Endothelial cell (in vitro differentiated cells): ENCODE measurements at regions not wholly inside any gene's neighbourhood (a gene's known extent, or its start where the extent isn't known, plus 50 kb on each side); places are given as distances from the start of the nearest gene placed in this dataset.

Experiments used
- DNase-seq: peaks from one replicate; pipeline ENCODE4 v3.0.0; 2021; ENCODE audit warnings: low spot score
- H3K27ac Mint-ChIP-seq: one replicate; pipeline ENCODE4 v1.8.0; 2021; ENCODE audit warnings: mixed read lengths, inconsistent platforms; ENCODE audit not compliant: unreplicated experiment
- H3K27me3 Mint-ChIP-seq: one replicate; pipeline ENCODE4 v1.8.0; 2021; ENCODE audit warnings: mild to moderate bottlenecking, moderate library complexity, mixed read lengths, inconsistent platforms; ENCODE audit not compliant: unreplicated experiment
- H3K36me3 Mint-ChIP-seq: one replicate; pipeline ENCODE4 v1.8.0; 2021; ENCODE audit warnings: mild to moderate bottlenecking, low read depth, mixed read lengths, inconsistent platforms; ENCODE audit not compliant: unreplicated experiment
- H3K4me1 Mint-ChIP-seq: one replicate; pipeline ENCODE4 v1.8.0; 2021; ENCODE audit warnings: mild to moderate bottlenecking, mixed read lengths, inconsistent platforms; ENCODE audit not compliant: unreplicated experiment
- H3K4me3 Mint-ChIP-seq: one replicate; pipeline ENCODE4 v1.8.0; 2021; ENCODE audit warnings: mild to moderate bottlenecking, mixed read lengths, inconsistent platforms; ENCODE audit not compliant: unreplicated experiment
- H3K9me3 Mint-ChIP-seq: one replicate; pipeline ENCODE4 v1.8.0; 2021; ENCODE audit warnings: mixed read lengths, inconsistent platforms; ENCODE audit not compliant: unreplicated experiment
- CTCF ChIP-seq: fragments of 200-600 bp; sonication (generic); IDR thresholded peaks from one replicate; pipeline ENCODE4 v1.5.0; 2021; ENCODE audit warnings: antibody characterized with exemption; ENCODE audit not compliant: unreplicated experiment

- no peaks in the 10 kb centered on the region for H3K36me3 Mint-ChIP-seq
- no peak overlapping the region for H3K4me3 Mint-ChIP-seq
- no peak overlapping the region for H3K27ac Mint-ChIP-seq
- no peak for TF ChIP-seq CTCF
- DNase-seq, result no peak
- H3K9me3 Mint-ChIP-seq, result no peaks in the 10 kb centered on the region
- no peaks in the 10 kb centered on the region for H3K4me1 Mint-ChIP-seq
- H3K27me3 Mint-ChIP-seq, result peaks cover 6% of the 10 kb centered on the region
Measured at GRCh38 chr3:44015170-44015569, 226.5 kb upstream of the TOPAZ1 start.

- H3K27ac Mint-ChIP-seq, result no peak overlapping the region
Measured at GRCh38 chr3:44016818-44017217, 224.9 kb upstream of the TOPAZ1 start.

DNA sequence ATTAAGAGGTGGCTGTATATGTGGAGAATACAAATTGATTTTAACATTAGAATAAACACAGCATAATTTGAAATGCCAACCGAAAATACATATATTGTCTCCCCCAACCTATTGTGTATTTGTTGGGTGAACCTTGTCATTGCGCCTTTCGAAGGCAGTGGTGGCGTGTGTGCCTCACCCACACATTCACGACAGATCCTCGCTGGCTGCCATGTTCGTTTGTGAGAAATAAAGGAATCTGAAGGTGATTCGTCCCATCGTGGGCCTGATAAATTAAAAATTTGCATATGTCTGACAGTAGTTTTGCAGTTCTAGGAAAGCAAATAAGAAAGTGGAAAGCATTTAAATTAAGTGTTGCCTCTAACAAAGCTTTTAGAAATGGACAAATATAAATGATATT lies 222.8 kb upstream of the TOPAZ1 start:
- no peak overlapping the region for H3K27ac Mint-ChIP-seq
- H3K9me3 Mint-ChIP-seq, result no peaks in the 10 kb centered on the region
- peaks cover 4% of the 10 kb centered on the region for H3K4me1 Mint-ChIP-seq
- DNase-seq, result no peak
- no peak for TF ChIP-seq CTCF
- H3K27me3 Mint-ChIP-seq, result peaks cover 5% of the 10 kb centered on the region
- no peaks in the 10 kb centered on the region for H3K36me3 Mint-ChIP-seq
- H3K4me3 Mint-ChIP-seq, result no peak overlapping the region

More at GRCh38 chr3:44016818-44017217, 224.9 kb upstream of the TOPAZ1 start:
- no peak for TF ChIP-seq CTCF
- no peak for DNase-seq
- Mint-ChIP-seq H3K27me3 (peaks cover 6% of the 10 kb centered on the region), H3K36me3 (no peaks in the 10 kb centered on the region), H3K9me3 (no peaks in the 10 kb centered on the region), H3K4me3 (no peak overlapping the region), H3K4me1 (no peaks in the 10 kb centered on the region)

DNA sequence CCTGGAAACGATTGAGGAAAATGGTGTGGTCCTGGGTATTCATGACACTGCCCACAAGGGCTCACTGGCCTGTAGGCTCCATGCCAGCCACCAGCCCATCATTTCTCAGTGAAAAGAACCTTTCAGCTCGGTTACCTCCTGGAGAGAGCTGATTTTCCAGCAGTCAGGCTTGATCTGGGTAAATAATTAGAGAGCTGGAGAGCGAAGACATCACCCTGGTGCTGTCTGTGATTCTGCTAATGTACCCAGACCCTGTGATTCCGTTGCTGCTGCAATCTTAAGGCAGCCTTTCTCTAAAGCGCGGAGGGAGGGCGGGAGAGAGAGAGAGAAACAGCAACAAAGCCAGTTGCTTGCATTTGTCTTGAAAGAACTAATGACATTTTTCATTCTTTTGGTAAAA lies 221.9 kb upstream of the TOPAZ1 start:
- Mint-ChIP-seq H3K4me3 (no peak overlapping the region), H3K36me3 (no peaks in the 10 kb centered on the region), H3K4me1 (peaks cover 4% of the 10 kb centered on the region), H3K9me3 (no peaks in the 10 kb centered on the region), H3K27me3 (peaks cover 5% of the 10 kb centered on the region), H3K27ac (no peak overlapping the region)
- TF ChIP-seq CTCF, result no peak
- DNase-seq, result no peak

DNA sequence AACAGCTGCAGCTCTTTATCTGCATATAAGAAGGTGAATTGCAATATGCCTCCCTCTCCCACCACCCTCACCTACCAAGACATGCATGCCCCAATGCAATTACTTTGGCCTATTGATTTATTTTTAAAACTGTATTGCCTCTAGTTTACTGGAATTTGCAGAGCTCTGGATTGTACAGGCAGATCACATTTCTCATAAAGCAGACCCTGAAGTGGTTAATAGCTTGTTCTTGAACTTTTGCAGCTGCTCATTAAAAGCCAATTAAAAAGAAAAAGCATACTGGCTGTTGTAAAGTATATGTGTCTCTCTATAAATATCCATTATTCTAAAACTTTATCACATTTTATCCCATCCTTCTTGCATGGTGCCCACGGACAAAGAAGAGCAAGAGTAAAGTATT lies 221.5 kb upstream of the TOPAZ1 start:
- Mint-ChIP-seq H3K9me3 (no peaks in the 10 kb centered on the region), H3K4me1 (peaks cover 4% of the 10 kb centered on the region), H3K27ac (no peak overlapping the region), H3K27me3 (peaks cover 5% of the 10 kb centered on the region), H3K36me3 (no peaks in the 10 kb centered on the region), H3K4me3 (no peak overlapping the region)
- no peak for TF ChIP-seq CTCF
- DNase-seq, result no peak
